CD4-positive, CD25-positive, alpha-beta regulatory T cell (primary cell): ENCODE measurements at regions not wholly inside any gene's neighbourhood (a gene's known extent, or its start where the extent isn't known, plus 50 kb on each side); places are given as distances from the start of the nearest gene placed in this dataset.

Experiments
- ATAC-seq, 2 donors: fragments of 150-1000 bp; cut with Tn5 transposase; one replicate each; pipeline ENCODE4 v1.10.0; 2021; ENCODE audit warnings: low read depth in 2 of 2, moderate number of reproducible peaks in 2 of 2, moderate library complexity in 1 of 2
- DNase-seq, 3 donors: peaks; one replicate each; pipeline versions ENCODE4 v3.0.0 to v3.0.0-alpha.2; 2012 to 2022; ENCODE audit warnings: mixed read lengths in 1 of 3
- H3K27ac ChIP-seq: one replicate; pipeline ENCODE4 v1.7.0; 2013; ENCODE audit warnings: mild to moderate bottlenecking, low read length; ENCODE audit not compliant: insufficient read depth, poor library complexity, severe bottlenecking
- H3K27me3 ChIP-seq: one replicate; pipeline ENCODE4 v1.7.0; 2013; ENCODE audit warnings: low read length; ENCODE audit not compliant: control insufficient read depth, insufficient read depth
- H3K36me3 ChIP-seq: one replicate; pipeline ENCODE4 v1.7.0; 2013; ENCODE audit warnings: mild to moderate bottlenecking, low read length, moderate library complexity; ENCODE audit not compliant: control insufficient read depth, insufficient read depth
- H3K4me1 ChIP-seq: 2 replicates; pipeline ENCODE4 v1.7.0; 2013; ENCODE audit warnings: mild to moderate bottlenecking, low read length; ENCODE audit not compliant: insufficient read depth, control insufficient read depth, poor library complexity, severe bottlenecking
- H3K4me3 ChIP-seq: one replicate; pipeline ENCODE4 v1.7.0; 2013; ENCODE audit warnings: low read depth, mild to moderate bottlenecking, low read length, moderate library complexity
- H3K9me3 ChIP-seq, 2 experiments: 1 replicate in 1 of 2; 2 replicates in 1 of 2; pipeline ENCODE4 v1.7.0; 2013; ENCODE audit warnings: low read length in 2 of 2, mild to moderate bottlenecking in 1 of 2, moderate library complexity in 1 of 2; ENCODE audit not compliant: control insufficient read depth in 2 of 2
- H3K27ac Mint-ChIP-seq, 3 donors: one replicate each; pipeline ENCODE4 v1.8.0; 2020 to 2022; ENCODE audit warnings: mild to moderate bottlenecking in 3 of 3, mixed read lengths in 3 of 3, moderate library complexity in 2 of 3
- H3K27me3 Mint-ChIP-seq: one replicate; pipeline ENCODE4 v1.8.0; 2022; ENCODE audit warnings: mild to moderate bottlenecking, mixed read lengths
- H3K36me3 Mint-ChIP-seq: one replicate; pipeline ENCODE4 v1.8.0; 2020; ENCODE audit warnings: mixed read lengths
- H3K4me1 Mint-ChIP-seq, 4 donors: one replicate each; pipeline ENCODE4 v1.8.0; 2020 to 2022; ENCODE audit warnings: mixed read lengths in 4 of 4, mild to moderate bottlenecking in 1 of 4
- H3K4me3 Mint-ChIP-seq, 4 donors: one replicate each; pipeline ENCODE4 v1.8.0; 2020 to 2022; ENCODE audit warnings: mild to moderate bottlenecking in 4 of 4, mixed read lengths in 4 of 4, moderate library complexity in 3 of 4
- H3K9me3 Mint-ChIP-seq, 7 donors: one replicate each; pipeline ENCODE4 v1.8.0; 2020 to 2022; ENCODE audit warnings: mixed read lengths in 7 of 7, mild to moderate bottlenecking in 3 of 7, moderate library complexity in 2 of 7

- Mint-ChIP-seq H3K9me3 (peaks cover 0 to 4% (median 0%) of the 10 kb centered on the region in 7 donors), H3K27ac (no peak overlapping the region), H3K36me3 (no peaks in the 10 kb centered on the region), H3K4me1 (no peaks in the 10 kb centered on the region), H3K4me3 (no peak overlapping the region), H3K27me3 (no peaks in the 10 kb centered on the region)
- Histone ChIP-seq H3K36me3 (no peaks in the 10 kb centered on the region), H3K4me3 (no peak overlapping the region), H3K27ac (no peak overlapping the region), H3K9me3 (no peaks in the 10 kb centered on the region), H3K27me3 (no peaks in the 10 kb centered on the region), H3K4me1 (no peaks in the 10 kb centered on the region)
- ATAC-seq (no peak), DNase-seq (no peak)
Observed at GRCh38 chr7:13829914-13830900, 159.3 kb downstream of the ETV1 start.

GRCh38 chr7:13832346-13832745 is 157.1 kb downstream of the ETV1 start:
- Mint-ChIP-seq H3K9me3 (peaks cover 0 to 6% (median 0%) of the 10 kb centered on the region in 7 donors), H3K36me3 (no peaks in the 10 kb centered on the region), H3K4me3 (no peak overlapping the region), H3K27ac (no peak overlapping the region), H3K4me1 (no peaks in the 10 kb centered on the region), H3K27me3 (peaks cover 7% of the 10 kb centered on the region)
- no peak for ATAC-seq
- no peaks in the 10 kb centered on the region for H3K36me3 ChIP-seq
- H3K27me3 ChIP-seq, result no peaks in the 10 kb centered on the region
- H3K4me3 ChIP-seq, result no peak overlapping the region
- no peak for DNase-seq
- no peaks in the 10 kb centered on the region for H3K9me3 ChIP-seq
- H3K4me1 ChIP-seq, result no peaks in the 10 kb centered on the region
- H3K27ac ChIP-seq, result no peak overlapping the region

- no peak overlapping the region for H3K4me3 Mint-ChIP-seq
- no peak overlapping the region for H3K4me3 ChIP-seq
- H3K4me1 Mint-ChIP-seq, result no peaks in the 10 kb centered on the region
- H3K4me1 ChIP-seq, result no peaks in the 10 kb centered on the region
- DNase-seq (no peak), ATAC-seq (no peak)
- H3K36me3 Mint-ChIP-seq, result no peaks in the 10 kb centered on the region
- peaks cover 0 to 6% (median 0%) of the 10 kb centered on the region in 7 donors for H3K9me3 Mint-ChIP-seq
- no peaks in the 10 kb centered on the region for H3K9me3 ChIP-seq
- no peak overlapping the region for H3K27ac ChIP-seq
- peaks cover 7% of the 10 kb centered on the region for H3K27me3 Mint-ChIP-seq
- no peaks in the 10 kb centered on the region for H3K27me3 ChIP-seq
- H3K36me3 ChIP-seq, result no peaks in the 10 kb centered on the region
- no peak overlapping the region for H3K27ac Mint-ChIP-seq
Observed at GRCh38 chr7:13834328-13834761, 155.1 kb downstream of the ETV1 start.

- Mint-ChIP-seq H3K4me3 (no peak overlapping the region), H3K36me3 (no peaks in the 10 kb centered on the region), H3K27me3 (peaks cover 8% of the 10 kb centered on the region), H3K27ac (no peak overlapping the region), H3K9me3 (peaks cover 0 to 7% (median 1%) of the 10 kb centered on the region in 7 donors), H3K4me1 (no peaks in the 10 kb centered on the region)
- no peaks in the 10 kb centered on the region for H3K27me3 ChIP-seq
- ATAC-seq, result no peak
- no peaks in the 10 kb centered on the region for H3K36me3 ChIP-seq
- no peaks in the 10 kb centered on the region for H3K9me3 ChIP-seq
- DNase-seq, result no peak
- no peaks in the 10 kb centered on the region for H3K4me1 ChIP-seq
- H3K27ac ChIP-seq, result no peak overlapping the region
- no peak overlapping the region for H3K4me3 ChIP-seq
Observed at GRCh38 chr7:13835442-13835841, 154.0 kb downstream of the ETV1 start.

GRCh38 chr7:13839063-13839462 is 150.4 kb downstream of the ETV1 start:
- ATAC-seq, result no peak
- Mint-ChIP-seq H3K4me1 (no peaks in the 10 kb centered on the region), H3K27me3 (peaks cover 14% of the 10 kb centered on the region), H3K9me3 (peaks cover 0 to 7% (median 1%) of the 10 kb centered on the region in 7 donors), H3K36me3 (no peaks in the 10 kb centered on the region), H3K4me3 (no peak overlapping the region), H3K27ac (no peak overlapping the region)
- no peak for DNase-seq
- Histone ChIP-seq H3K9me3 (no peaks in the 10 kb centered on the region), H3K27me3 (no peaks in the 10 kb centered on the region), H3K4me1 (no peaks in the 10 kb centered on the region), H3K27ac (no peak overlapping the region), H3K4me3 (no peak overlapping the region), H3K36me3 (no peaks in the 10 kb centered on the region)
